Kidney tubule cell (primary cell): ENCODE measurements at regions not wholly inside any gene's neighbourhood (a gene's known extent, or its start where the extent isn't known, plus 50 kb on each side); places are given as distances from the start of the nearest gene placed in this dataset.

ENCODE experiments used
- DNase-seq: peaks from one replicate; pipeline ENCODE4 v3.0.0-alpha.2; 2018; ENCODE audit warnings: low spot score

DNA sequence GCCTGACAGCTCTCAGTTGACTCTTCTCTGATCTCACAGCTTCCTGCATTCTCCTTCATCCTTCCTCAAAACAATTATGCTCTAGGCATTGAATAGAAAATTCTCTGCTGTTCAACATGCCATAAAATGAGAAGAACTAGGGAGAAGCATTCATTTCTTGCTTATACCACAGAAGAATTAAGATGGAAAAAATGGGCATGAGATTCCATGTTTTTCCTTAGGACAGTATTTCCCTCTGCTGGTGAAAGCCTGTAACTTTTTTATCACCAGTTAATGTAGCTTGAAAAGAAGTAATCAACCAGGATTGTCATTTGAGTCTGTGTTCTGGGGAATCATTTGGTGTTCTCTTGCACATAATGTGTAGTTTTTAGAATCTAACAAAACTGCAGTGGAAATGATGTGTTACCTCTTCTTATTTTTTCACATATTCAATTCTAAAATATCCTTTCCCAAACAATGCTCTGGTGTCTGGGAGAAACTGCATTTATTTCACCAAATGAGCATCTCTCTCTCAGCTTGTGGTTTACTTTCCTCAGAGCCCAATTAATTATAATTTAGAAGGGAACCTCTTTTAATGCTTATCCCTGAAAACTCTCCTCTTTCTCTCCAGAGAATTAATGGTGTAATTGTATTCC is 92.8 kb upstream of the DCBLD2 start:
- DNase-seq, result peak; percentile 61

DNA sequence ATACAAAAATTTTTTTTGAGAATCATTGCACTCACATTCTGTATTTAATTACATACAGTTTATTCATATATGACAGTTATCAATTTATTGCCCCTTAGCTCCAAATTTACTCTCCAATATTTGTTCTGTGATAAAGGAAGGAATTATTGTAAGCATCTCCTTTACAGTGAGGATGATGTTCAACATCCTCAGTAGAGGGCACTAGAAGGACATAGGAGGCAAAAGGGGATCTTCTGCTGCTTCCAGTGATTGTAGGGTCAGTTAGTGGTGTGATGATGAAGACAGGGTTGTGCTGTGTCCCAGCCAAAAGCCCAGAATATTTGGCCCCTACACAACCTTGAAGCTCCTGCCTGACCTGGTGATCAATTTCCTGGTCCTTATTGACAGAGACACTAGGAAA is 89.9 kb upstream of the DCBLD2 start:
- DNase-seq, result peak; percentile 10

DNA sequence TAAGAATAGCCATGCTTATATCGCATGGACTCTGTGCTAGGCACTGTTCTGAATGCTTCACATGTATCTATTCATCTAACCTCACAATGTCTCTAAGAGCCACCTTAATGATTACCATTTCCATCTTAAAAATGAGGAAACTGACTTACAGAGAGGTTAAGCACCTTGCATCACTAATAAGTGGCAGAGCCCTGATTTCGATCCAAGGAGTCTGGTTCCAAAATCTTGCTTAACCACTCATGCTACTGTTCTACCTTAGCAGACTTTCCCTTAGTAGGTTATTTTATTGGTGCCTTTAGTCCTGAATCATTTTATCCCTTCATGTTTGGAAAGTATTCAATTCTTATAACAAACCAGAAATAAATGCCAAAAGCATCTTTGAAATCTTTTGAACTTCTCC is 89.2 kb upstream of the DCBLD2 start:
- DNase-seq, result no peak

DNA sequence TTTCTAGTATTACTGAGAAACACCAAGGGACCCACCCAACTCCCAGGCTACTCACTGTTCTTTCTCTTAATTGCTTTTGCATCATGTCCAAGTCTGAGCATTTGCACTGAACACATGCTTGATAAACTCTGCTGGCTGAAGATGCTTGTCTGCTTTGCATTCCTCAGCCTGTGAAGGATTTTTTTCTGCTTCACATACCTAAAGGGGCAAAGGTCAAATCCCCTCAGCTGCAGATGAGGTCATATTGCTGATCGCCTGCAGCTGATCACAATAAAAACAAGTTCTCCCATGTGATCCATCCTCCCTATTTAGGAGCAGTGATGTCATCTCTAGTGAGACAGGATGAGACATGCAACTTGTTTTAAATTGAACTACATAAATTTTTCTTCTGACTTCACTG is 84.6 kb upstream of the DCBLD2 start:
- peak; percentile 95 for DNase-seq

DNA sequence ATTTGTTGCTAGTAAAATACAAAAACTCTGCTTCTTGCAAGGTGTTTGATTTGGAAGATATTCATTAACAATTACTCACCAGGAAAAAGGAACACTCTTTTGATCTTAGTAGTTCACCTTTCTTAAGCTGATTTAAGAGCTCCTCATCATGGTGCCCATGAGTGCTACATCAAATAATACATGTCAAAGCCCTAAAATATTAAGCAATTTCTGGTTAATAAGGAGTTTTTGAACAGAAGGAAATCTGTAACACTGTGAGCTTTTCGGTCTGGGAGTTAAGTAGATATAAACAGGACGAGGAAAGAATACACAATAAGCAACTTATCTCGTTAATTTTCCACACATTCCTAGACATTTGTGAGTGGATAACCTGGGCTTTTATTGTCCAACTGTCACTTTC is 83.9 kb upstream of the DCBLD2 start:
- DNase-seq, result no peak

DNA sequence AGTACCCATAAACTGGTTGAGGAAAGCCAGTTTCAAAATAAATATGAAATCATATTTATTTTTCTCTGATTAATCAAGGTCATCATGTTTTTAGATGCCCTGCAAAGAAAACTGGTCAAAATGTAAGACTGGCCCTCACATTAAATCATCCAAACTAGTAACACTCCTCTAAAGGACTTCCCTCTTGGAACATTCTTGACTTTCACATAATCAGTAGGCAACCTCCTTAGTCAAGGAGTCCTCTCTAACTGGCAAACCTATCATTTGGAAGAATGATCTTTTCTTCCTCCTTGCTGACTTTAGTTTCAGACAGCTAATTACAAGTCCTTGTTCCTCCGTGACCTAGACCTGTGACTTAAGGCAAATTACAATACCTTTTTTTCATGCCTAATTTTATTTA is 82.5 kb upstream of the DCBLD2 start:
- no peak for DNase-seq

DNA sequence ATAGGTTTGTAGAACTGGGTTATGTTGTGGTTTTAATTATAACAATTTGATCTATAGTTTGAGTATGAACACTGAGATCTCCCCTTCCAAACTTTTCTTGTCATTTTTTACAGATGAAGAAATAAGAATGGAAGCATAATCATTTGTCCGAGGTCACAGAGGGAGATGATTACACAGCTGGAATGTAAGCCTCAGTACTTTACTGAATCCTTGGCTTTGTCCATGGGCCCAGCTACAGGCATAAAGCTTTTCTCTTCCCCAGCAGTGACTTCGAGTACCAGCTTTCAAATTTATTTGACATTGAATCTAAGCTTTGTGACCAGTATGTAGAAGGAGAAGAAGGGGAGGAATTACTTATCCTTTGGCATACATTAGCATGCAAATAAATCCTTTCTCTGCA is 80.9 kb upstream of the DCBLD2 start:
- peak; percentile 75 for DNase-seq

DNA sequence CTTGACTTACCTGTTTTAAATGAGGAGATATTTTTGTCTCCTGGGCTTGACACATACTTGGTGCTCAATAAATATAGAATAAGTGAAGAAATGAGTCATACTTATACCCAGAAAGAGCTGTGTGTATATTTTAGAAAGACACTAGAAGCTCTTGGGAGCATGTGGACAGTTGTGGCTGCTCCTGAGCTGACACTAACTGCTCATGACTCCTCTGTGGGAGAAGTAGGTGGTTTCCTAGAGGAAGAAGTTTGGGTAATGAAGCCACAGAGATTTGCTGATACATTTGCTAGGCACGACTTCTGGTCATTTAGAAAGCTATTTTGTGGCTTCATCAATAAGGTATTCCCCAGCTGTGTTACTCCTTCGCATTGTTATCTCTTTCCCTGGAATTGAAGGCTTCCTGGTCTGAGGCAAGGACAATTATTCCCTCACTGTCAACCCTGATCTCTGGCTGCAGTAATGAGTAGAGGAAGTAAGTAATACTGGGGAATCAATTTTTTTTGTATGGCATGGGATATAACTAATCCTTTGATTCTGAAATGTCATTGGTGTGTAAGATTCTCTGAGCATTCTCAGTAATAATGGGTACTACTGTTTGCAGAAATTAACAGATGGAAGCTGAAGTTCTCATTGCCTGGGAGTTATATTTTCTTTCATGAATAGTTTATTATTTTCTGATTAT is 79.6 kb upstream of the DCBLD2 start:
- DNase-seq, result peak; percentile 98

DNA sequence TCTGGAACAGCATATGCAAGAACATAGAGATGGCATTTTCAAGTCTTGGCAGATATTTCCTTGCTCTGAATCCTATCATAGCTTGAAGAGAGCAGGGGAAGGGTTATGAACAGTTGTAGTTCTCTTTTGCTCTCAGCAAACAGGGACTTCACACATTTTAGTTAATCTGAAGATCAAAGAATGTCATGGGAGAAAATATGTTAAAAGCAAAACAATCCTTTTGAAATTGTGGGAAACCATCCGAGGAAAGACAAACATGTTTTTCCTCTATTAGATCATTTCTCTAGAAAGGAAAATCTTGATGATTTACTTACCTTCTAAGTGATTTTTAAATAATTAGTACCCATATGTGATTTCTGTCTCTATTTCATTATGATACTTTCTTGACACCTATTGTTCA is 77.8 kb upstream of the DCBLD2 start:
- DNase-seq, result no peak

DNA sequence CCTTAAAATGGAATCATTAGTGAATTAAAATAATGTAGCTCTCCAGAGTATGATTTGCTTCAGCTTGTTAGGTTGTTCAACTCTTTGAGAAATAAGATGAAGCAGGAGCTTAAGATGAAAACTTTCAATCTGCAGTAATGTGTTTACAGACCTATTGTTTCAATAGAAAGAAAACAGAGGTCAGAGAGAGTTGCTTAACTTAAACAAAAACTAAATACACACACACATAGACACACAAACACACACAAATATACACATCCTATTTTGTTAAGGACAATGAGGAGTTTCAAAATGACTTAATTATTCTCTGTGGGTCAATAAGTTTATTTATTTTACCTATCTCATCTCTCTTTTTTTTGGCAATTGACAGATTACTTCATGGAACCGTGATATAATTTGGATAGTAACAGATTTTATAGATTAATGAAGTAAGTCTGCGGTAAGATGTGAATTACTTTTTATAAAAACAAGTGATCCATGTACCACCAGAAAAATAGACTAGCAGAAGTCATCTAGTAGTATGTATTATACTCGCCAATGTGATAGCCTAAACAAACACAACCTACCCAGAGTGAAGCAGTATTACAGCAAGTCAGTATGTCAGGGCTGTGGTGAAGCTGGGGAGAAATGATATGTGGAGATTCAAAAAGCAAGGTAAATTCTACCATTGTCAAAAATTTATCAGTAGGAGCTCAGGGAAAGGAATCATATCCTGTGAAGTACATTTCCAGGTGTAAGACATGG is 76.7 kb upstream of the DCBLD2 start:
- peak; percentile 26 for DNase-seq

DNA sequence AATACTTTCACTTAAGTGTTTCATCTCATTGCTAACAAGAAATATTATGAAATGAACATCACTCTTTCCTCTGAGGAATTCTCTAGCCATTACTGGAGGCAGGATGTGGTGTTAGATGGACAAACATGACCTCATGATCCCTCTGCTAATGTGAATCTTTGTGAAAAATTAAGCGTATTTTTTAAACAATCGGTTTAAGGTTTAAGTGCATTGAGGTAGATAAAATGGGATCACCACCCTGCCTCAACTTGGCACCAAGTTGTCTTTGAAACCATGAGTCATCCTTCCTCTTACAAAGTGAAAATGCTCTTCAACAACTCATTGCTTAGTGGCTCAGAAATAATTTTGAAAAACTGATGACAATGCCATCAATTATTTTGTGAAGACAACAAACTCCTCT is 76.0 kb upstream of the DCBLD2 start:
- DNase-seq, result peak; percentile 99

DNA sequence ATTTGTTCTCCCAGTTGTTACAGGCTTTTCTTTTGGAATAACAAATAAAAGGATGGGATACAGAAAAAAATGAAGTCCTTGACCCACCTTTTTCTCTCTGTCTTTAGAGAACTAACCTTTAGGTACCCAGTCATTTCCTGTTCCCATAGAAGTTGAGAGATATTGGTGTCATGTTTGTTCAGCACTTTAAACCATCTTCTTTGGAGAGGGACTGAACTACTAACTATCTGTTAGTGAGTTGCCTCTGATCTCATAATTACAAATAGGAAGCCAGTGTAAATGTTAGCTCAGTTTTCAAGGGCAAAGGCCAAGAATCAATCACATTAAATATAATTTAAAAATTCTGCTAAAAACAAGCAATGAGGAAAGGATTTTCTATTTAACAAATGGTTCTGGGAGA is 72.9 kb upstream of the DCBLD2 start:
- peak; percentile 24 for DNase-seq

DNA sequence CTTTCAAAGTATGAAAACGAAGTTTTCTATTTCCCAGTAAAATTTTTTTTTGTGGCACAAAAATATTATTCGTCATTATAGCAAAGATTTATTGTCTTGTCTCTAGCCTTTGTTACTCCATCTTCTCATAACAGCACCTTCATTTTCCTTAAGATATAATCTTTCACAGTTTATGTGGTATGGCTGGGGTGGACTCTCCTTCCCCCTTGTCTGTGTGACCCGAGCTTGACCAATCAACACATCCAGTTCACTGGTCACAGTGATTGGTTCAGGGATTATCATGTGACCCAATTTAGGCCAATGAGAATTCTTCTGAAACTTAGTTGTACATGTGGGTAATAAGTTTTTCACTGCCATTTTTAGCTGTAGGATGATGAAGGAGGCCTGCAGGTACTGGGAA is 71.2 kb upstream of the DCBLD2 start:
- peak; percentile 84 for DNase-seq

DNA sequence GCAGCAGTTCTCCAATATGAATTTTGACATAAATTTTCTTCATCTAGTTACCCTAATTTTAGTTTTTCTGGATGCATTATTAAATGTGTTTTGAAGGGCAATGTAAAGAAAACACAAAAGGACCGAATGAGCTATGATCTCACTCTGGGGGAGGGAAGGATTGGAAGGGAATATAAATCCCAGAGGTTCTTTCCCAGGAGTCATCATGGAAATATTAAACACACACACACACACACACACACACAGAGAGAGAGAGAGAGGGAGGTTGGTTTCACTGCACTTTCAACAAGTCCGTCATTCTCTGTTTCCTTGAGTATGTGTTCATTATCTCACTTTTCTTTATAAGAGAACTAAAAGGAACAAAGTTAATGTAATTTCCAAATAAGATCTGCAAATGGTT is 70.7 kb upstream of the DCBLD2 start:
- peak; percentile 97 for DNase-seq

DNA sequence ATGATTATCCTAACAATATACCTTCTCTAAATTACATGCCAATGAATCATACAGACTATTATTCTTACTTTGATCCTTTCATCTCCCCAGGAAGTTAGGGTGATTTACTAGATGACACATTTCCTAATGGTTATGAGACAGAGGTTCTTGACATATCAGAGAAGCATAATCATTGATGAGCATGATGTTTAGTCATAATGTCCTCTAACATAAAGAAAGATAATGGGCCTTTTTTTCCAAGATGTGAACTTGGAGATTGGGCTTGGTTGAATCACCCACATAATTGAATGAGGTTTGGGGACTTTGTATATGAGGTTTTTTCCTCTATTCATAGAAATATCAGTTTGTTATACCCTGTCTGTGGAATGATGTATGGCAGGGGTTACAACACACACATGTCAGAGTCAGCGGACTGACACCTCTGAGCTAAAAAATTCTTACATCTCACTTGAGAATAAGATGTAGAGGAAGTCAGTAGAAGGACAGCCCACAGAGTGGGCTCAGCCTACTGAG is 69.7 kb upstream of the DCBLD2 start:
- DNase-seq, result peak; percentile 99

DNA sequence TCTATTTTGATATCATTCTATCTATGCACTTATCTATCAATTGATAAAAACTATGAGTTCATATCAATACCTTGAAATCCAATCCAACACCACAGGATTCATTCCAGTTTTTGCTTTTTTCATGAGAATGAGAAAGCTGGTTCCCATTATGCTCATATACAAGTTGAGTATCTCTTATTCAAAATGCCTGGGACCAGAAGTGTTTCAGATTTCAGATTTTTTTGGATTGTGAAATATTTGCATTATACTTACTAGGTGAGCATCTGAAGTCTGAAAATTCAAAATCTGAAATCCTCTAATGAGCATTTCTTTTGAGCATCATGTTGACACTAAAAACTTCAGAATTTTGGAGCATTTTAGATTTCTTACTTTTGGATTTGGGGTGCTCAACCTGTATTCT is 67.8 kb upstream of the DCBLD2 start:
- DNase-seq, result no peak

DNA sequence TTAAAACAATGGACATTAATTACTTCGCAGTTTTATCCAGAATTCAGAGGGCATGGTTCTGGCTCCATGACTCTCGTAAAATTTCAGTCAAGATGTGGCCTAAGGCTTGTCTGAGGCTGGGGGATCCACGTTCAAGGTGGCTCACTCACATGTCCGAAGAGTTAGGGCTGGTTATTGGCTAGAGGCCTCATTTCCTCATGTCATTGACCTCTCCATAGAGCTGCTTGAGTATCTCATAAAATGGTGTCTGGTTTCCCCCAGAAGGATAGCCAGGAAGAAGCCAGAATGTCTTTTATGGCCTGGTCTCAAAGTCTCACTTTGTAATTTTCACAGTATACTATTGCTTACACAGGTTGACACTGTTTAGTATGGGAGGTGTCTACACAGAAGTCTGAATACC is 67.3 kb upstream of the DCBLD2 start:
- DNase-seq, result peak; percentile 21

DNA sequence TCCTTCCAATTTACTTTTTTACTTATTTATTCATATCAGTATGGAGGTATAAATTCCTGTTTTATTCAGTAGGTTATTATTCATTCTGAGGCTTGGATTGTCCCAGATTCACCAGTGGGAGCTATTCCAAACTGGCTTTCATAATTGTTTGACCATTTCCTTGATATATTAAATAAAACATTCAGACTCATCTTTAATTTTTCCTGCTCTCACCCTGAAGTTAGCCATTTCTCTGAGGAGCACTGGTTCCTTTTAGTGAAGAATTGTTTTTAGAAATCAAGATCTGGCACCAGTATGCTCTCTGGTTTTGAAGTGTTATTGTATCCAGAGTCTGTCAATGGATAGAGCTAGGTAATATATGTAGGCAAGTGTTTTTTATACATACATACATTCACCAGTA is 66.9 kb upstream of the DCBLD2 start:
- DNase-seq, result no peak

DNA sequence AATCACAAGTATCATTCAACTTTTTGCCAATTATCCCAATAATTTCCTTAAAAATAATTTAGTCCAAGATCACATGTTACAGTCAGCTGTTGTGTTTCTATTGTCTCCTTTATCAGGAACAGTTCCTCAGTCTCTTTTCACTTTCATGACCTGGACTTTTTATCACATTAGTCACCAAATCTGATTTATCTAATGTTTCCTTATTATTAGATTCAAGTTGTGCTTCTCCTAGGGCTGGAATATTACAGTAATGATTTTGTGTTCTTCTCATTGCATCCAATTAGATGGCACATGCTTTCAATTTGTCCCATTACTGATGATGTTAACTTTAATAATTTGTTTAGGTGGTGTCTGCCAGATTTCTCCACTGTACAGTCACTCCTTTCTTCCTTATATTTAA is 66.3 kb upstream of the DCBLD2 start:
- DNase-seq, result peak; percentile 52

DNA sequence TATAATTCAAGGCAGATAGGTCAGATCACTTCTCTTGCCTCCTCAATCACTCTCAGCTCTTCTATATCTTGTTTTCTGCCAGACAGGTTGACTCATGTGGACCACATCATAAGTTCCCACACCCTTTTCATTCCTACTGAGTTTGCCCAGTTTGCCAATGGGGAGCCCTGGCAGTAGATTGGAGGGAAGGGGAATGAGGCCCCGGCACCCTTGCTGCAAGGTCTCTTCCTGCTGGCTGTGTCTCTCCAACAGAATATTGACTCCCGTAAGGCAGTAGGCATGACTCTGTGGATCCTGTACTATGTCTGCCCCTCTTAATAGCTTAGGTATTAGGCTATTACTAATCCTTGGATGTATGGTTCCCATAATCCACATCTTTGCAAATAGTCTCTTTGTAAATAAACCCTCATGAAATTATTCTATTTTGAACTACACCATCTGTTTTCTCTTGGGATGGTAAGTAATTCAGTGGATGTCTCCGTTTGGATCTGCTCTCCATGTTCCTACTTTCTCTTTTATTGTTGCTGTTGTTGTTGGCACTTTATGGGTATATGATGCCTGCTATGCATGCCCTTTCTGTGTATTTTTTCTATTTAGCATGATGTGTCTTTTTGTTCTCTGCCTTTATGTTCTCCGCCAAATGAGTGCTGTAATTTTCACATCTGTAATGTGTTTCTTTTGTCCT is 65.5 kb upstream of the DCBLD2 start:
- DNase-seq, result peak; percentile 93

DNA sequence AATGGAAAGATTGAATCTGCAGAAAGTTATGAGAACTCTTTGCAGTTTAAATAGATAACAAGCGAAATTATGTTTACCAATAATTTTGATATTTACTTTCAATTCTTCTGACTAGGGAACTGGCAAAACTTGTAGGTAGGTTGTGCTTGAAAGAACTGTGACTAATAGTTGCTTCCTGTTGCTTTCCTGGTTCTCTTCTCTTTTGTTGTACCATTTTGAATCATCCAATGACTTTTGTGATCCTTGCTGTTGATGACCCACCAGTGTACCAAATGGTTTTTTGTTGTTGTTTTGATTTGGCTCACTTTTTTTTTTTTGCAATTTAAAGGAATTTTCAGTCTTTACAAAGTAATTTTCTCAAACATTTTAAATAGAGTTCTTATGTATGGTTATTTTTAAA is 64.9 kb upstream of the DCBLD2 start:
- DNase-seq, result peak; percentile 65

DNA sequence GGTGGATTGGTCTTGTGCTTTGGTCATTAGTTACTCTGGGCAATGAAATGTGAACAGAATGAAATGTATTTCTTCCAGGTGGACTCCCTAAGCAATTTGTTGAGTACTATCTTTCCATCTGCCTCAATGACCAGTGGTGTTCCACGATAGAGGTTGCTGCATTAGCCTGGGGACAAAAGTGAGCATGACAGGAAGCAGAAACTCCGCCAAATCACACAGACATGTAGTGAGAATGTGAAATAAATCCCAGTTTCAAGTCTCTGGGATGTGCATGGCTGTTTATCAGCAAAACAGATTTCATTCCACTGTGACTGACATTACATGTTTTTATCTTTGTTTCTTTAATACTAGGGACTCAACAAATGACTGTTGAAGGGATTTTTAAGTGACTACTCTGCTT is 63.3 kb upstream of the DCBLD2 start:
- peak; percentile 13 for DNase-seq

DNA sequence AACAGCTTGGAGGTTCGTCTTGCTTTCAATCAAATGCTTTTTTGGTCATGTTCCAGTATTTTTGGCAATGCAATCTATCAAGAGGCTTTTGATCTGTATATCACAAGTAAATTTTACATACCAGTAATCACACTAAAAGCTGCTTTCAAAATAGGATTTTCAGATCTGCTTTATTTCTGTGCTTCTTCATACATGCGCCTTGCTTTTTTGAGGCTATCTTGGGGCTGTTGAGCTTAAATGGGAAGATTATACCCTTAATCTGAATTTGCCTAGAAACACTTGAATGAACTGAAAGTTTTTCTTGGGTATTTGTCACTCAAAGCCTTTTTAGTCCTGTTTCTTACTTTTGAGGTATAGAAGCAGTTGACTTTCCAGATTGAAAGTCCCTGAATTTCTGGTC is 62.1 kb upstream of the DCBLD2 start:
- DNase-seq, result no peak
